ENCODE measurements at regions not wholly inside any gene's neighbourhood (a gene's known extent, or its start where the extent isn't known, plus 50 kb on each side); places are given as distances from the start of the nearest gene placed in this dataset.

- TF ChIP-seq CTCF (IDR thresholded peaks at IDR 0.05) (no peak), ZFX (IDR thresholded peaks at IDR 0.05; ENCODE audit: borderline replicate concordance) (no peak)
Measured at GRCh38 chr16:17027488-17028129, 443.2 kb downstream of the XYLT1 start.
